Activated CD8-positive, alpha-beta T cell treated with anti-CD3 and anti-CD28 coated beads for 36 hours (primary cell): ENCODE measurements at regions not wholly inside any gene's neighbourhood (a gene's known extent, or its start where the extent isn't known, plus 50 kb on each side); places are given as distances from the start of the nearest gene placed in this dataset.

Experiments
- ATAC-seq: fragments of 200-7000 bp; cut with Tn5 transposase; one replicate; pipeline ENCODE4 v1.10.0; 2021; ENCODE audit warnings: mild to moderate bottlenecking, moderate library complexity
- CTCF ChIA-PET: fragments of 350-600 bp; sonication (Branson Sonifier 250); formaldehyde crosslinking; loops from one replicate; lab custom pipeline; 2021; ENCODE audit warnings: antibody characterized with exemption; lab: Charles Lee
- POLR2A ChIA-PET: fragments of 350-600 bp; sonication (Branson Sonifier 250); formaldehyde crosslinking; loops from one replicate; lab custom pipeline; 2021; ENCODE audit warnings: antibody characterized with exemption; lab: Charles Lee
- DNase-seq: peaks from one replicate; pipeline ENCODE4 v3.0.0-alpha.2; 2020
- H3K27ac Mint-ChIP-seq: one replicate; pipeline ENCODE4 v1.8.0; 2021; ENCODE audit warnings: mild to moderate bottlenecking, mixed read lengths
- H3K27me3 Mint-ChIP-seq: one replicate; pipeline ENCODE4 v1.8.0; 2021; ENCODE audit warnings: mixed read lengths
- H3K36me3 Mint-ChIP-seq: one replicate; pipeline ENCODE4 v1.8.0; 2021; ENCODE audit warnings: low read depth, mixed read lengths
- H3K4me1 Mint-ChIP-seq: one replicate; pipeline ENCODE4 v1.8.0; 2021; ENCODE audit warnings: low read depth, mixed read lengths
- H3K4me3 Mint-ChIP-seq: one replicate; pipeline ENCODE4 v1.8.0; 2021; ENCODE audit warnings: mild to moderate bottlenecking, moderate library complexity, mixed read lengths
- H3K9me3 Mint-ChIP-seq: one replicate; pipeline ENCODE4 v1.8.0; 2021; ENCODE audit warnings: mixed read lengths
- CTCF ChIP-seq: fragments of 200-600 bp; IDR thresholded peaks from one replicate; pipeline ENCODE4 v1.8.0; 2022; ENCODE audit warnings: antibody characterized with exemption, mild to moderate bottlenecking
- intact Hi-C: fragments of 100-400 bp; cut with micrococcal nuclease; formaldehyde crosslinking; loops from one replicate; pipeline ENCODE4 v1.10.0; 2022

DNA sequence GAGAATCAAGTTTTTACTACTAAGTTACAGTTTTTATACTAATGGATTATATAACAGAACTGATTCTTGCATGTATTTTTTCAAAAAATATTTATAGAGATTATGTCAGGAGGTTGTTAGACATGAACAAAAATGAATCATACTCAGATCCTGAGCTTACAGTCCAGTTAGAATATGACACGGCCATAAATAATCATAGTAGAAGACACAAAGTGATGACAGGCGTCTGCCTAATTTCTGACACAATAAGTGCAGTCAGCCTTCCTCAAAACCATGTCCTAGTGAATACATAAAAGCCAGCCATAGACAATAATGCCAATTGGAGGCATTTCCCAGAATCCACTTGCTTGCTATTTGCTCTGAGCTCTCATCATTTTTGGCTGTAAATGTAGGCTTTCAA is 81.7 kb upstream of the POU1F1 start:
- TF ChIP-seq CTCF: no peak
- ChIA-PET POLR2A (no interaction called here), CTCF (interaction anchor here (1.4 kb wide), 1 partner anchor 9 kb away, joined by 3 read pairs; no protein-coding TSS in a partner anchor)
- H3K36me3 Mint-ChIP-seq: no peaks in the 10 kb centered on the region
- ATAC-seq (no peak), DNase-seq (no peak)
- H3K9me3 Mint-ChIP-seq: no peaks in the 10 kb centered on the region
- no peak overlapping the region for H3K27ac Mint-ChIP-seq
- intact Hi-C loops: loop anchor here (10.0 kb wide), 1 partner anchor 827 kb away; no protein-coding TSS in a partner anchor
- H3K27me3 Mint-ChIP-seq: peaks cover 4% of the 10 kb centered on the region
- H3K4me3 Mint-ChIP-seq: no peak overlapping the region
- no peaks in the 10 kb centered on the region for H3K4me1 Mint-ChIP-seq

GRCh38 chr3:87354398-87354797 is 78.0 kb upstream of the POU1F1 start:
- TF ChIP-seq CTCF: no peak
- intact Hi-C loops: loop anchor here (5.0 to 10.0 kb wide), 3 partner anchors 148 to 830 kb away; no protein-coding TSS in a partner anchor
- no peak for DNase-seq
- Mint-ChIP-seq H3K9me3 (no peaks in the 10 kb centered on the region), H3K4me1 (no peaks in the 10 kb centered on the region), H3K27me3 (peaks cover 6% of the 10 kb centered on the region), H3K36me3 (no peaks in the 10 kb centered on the region), H3K4me3 (no peak overlapping the region), H3K27ac (no peak overlapping the region)
- ChIA-PET CTCF (no interaction called here), POLR2A (no interaction called here)
- no peak for ATAC-seq

DNA sequence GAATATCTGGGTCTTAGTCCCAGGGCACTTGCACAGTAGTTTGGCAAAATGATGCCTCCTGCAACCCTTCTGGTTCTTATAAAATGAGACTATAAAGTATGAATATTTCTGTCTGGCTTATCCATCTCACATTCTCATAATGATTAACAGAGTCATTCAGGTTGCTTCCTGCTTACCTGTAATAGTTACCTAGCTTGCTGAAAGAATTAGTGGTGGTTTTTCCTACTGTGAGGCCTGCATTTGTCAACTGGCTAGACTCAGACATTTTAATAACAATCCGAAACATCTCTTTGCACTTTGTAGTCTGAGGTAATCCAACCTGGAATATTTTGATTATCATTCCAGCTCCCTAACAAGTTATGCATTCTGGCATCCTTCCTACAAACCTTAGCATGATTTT is 75.6 kb upstream of the POU1F1 start:
- no peak for ATAC-seq
- CTCF ChIA-PET: interaction anchor here (1.2 to 2.7 kb wide), 8 partner anchors 8 to 651 kb away, joined by 5 to 19 read pairs (median 6); no protein-coding TSS in a partner anchor

GRCh38 chr3:87350367-87351199 is 74.2 kb upstream of the POU1F1 start:
- Mint-ChIP-seq H3K36me3 (no peaks in the 10 kb centered on the region), H3K4me3 (no peak overlapping the region), H3K27ac (no peak overlapping the region), H3K27me3 (peaks cover 4% of the 10 kb centered on the region), H3K9me3 (no peaks in the 10 kb centered on the region), H3K4me1 (no peaks in the 10 kb centered on the region)
- ChIA-PET POLR2A (no interaction called here), CTCF (interaction anchor here (0.5 to 2.7 kb wide), 45 partner anchors 8 to 828 kb away, joined by 3 to 19 read pairs (median 4); partner anchors contain the start of gene ZNF654)
- peak; percentile 86 for ATAC-seq
- intact Hi-C loops: loop anchor here (5.0 to 10.0 kb wide), 3 partner anchors 152 to 834 kb away; no protein-coding TSS in a partner anchor
- peak; percentile 88 for TF ChIP-seq CTCF
- peak; percentile 18 for DNase-seq

More for the DNA sequence above, 75.6 kb upstream of the POU1F1 start:
- no peak for DNase-seq
- no peaks in the 10 kb centered on the region for H3K4me1 Mint-ChIP-seq
- no peak for TF ChIP-seq CTCF
- POLR2A ChIA-PET: no interaction called here
- H3K27me3 Mint-ChIP-seq: peaks cover 4% of the 10 kb centered on the region
- H3K9me3 Mint-ChIP-seq: no peaks in the 10 kb centered on the region
- H3K36me3 Mint-ChIP-seq: no peaks in the 10 kb centered on the region
- no peak overlapping the region for H3K4me3 Mint-ChIP-seq
- no peak overlapping the region for H3K27ac Mint-ChIP-seq
- intact Hi-C loops: loop anchor here (5.0 to 10.0 kb wide), 3 partner anchors 150 to 833 kb away; no protein-coding TSS in a partner anchor

GRCh38 chr3:87349833-87350232 is 73.4 kb upstream of the POU1F1 start:
- CTCF ChIA-PET: interaction anchor here (1.2 to 2.7 kb wide), 9 partner anchors 11 to 710 kb away, joined by 3 to 10 read pairs (median 4); partner anchors contain the start of gene ZNF654
- H3K27ac Mint-ChIP-seq: no peak overlapping the region
- DNase-seq (no peak), ATAC-seq (no peak)
- H3K4me1 Mint-ChIP-seq: no peaks in the 10 kb centered on the region
- no peaks in the 10 kb centered on the region for H3K9me3 Mint-ChIP-seq
- POLR2A ChIA-PET: no interaction called here
- H3K4me3 Mint-ChIP-seq: no peak overlapping the region
- H3K36me3 Mint-ChIP-seq: no peaks in the 10 kb centered on the region
- H3K27me3 Mint-ChIP-seq: peaks cover 4% of the 10 kb centered on the region
- no peak for TF ChIP-seq CTCF
- intact Hi-C loops: loop anchor here (5.0 to 10.0 kb wide), 3 partner anchors 152 to 835 kb away; no protein-coding TSS in a partner anchor
